Suprapubic skin (tissue), 4 donors: ENCODE measurements at regions not wholly inside any gene's neighbourhood (a gene's known extent, or its start where the extent isn't known, plus 50 kb on each side); places are given as distances from the start of the nearest gene placed in this dataset.

Experiments used
- DNase-seq, 2 donors: peaks; one replicate each; pipeline ENCODE4 v3.0.0-alpha.2; 2019; ENCODE audit warnings: low spot score in 2 of 2
- H3K27ac ChIP-seq: fragments of 200-600 bp; sonication (generic); one replicate; pipeline ENCODE4 v1.5.1; 2019
- H3K27me3 ChIP-seq: fragments of 200-600 bp; sonication (generic); one replicate; pipeline ENCODE4 v1.5.1; 2019
- H3K36me3 ChIP-seq: fragments of 200-600 bp; sonication (generic); one replicate; pipeline ENCODE4 v1.5.1; 2019
- H3K4me1 ChIP-seq: fragments of 200-600 bp; sonication (generic); one replicate; pipeline ENCODE4 v1.5.1; 2019
- H3K4me3 ChIP-seq: fragments of 200-600 bp; sonication (generic); one replicate; pipeline ENCODE4 v1.5.1; 2019; ENCODE audit warnings: mild to moderate bottlenecking
- H3K9me3 ChIP-seq: fragments of 200-600 bp; sonication (generic); one replicate; pipeline ENCODE4 v1.5.1; 2019
- EP300 ChIP-seq: sonication (generic); formaldehyde crosslinking; IDR thresholded peaks from one replicate; pipeline ENCODE4 v1.6.1; 2017; ENCODE audit warnings: antibody characterized with exemption
- POLR2A ChIP-seq, 2 donors: fragments of 450-650 bp; IDR thresholded peaks; one replicate each; pipeline ENCODE4 v1.6.1; 2017; ENCODE audit warnings: antibody characterized with exemption in 2 of 2, mild to moderate bottlenecking in 2 of 2, moderate library complexity in 2 of 2
- POLR2AphosphoS5 ChIP-seq, 3 donors: sonication (generic); formaldehyde crosslinking; IDR thresholded peaks; one replicate each; pipeline ENCODE4 v1.6.1; 2017; ENCODE audit warnings: antibody characterized with exemption in 3 of 3
- WGBS: methylation state at CpG from one replicate; pipeline ENCODE4 v1.1.5; 2018; 5-methylcytosine and 5-hydroxymethylcytosine counted together
- TF ChIP-seq, protein P1 (sequence below), 2 donors: fragments of 200-600 bp in 1 of 2; fragments of 450-650 bp in 1 of 2; sonication (generic) in 1 of 2; IDR thresholded peaks; one replicate each; pipeline ENCODE4 v1.5.1; 2016 to 2019; ENCODE audit warnings: antibody characterized with exemption in 2 of 2, mild to moderate bottlenecking in 1 of 2, moderate library complexity in 1 of 2

DNA sequence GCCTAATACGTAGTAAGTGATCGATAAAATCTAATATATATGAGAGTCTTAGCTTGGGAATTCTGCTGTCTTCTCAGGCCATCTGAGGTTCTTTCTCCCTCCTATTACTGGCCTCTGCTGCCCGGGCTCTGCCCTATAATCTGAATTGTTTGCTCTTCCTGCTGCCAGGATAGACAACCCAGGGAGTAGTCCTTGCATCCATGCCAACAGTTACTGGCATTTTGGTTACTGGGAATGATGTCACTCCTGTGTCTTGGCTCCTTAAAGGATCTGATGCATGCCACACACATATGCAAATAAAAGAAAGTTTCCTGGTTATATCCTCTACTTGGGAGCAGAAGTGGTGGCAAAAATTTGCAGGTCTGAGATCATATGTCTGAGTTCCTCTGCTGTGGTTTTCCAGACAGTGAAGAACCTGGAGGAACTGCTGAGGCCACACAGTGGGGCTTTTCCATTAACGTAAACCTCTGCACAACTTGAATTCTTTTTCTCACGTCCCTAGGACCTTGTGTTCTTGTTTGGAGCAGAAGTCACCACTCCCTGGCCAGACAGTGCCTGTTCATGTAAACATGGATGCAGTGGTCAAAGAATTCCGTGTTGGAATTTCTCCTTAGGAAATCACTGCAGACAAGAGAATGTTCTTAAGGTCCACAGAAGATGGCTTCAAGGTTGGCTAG, 320.6 kb upstream of the TBX3 start:
- Histone ChIP-seq H3K4me3 (no peak overlapping the region), H3K27ac (no peak overlapping the region), H3K36me3 (no peaks in the 10 kb centered on the region), H3K4me1 (no peaks in the 10 kb centered on the region), H3K9me3 (no peaks in the 10 kb centered on the region), H3K27me3 (peaks cover 3% of the 10 kb centered on the region)
- no peak for DNase-seq
- TF ChIP-seq POLR2AphosphoS5 (IDR thresholded peaks at IDR 0.05) (no peak), POLR2A (IDR thresholded peaks at IDR 0.05) (no peak)
- TF ChIP-seq, protein P1, sequence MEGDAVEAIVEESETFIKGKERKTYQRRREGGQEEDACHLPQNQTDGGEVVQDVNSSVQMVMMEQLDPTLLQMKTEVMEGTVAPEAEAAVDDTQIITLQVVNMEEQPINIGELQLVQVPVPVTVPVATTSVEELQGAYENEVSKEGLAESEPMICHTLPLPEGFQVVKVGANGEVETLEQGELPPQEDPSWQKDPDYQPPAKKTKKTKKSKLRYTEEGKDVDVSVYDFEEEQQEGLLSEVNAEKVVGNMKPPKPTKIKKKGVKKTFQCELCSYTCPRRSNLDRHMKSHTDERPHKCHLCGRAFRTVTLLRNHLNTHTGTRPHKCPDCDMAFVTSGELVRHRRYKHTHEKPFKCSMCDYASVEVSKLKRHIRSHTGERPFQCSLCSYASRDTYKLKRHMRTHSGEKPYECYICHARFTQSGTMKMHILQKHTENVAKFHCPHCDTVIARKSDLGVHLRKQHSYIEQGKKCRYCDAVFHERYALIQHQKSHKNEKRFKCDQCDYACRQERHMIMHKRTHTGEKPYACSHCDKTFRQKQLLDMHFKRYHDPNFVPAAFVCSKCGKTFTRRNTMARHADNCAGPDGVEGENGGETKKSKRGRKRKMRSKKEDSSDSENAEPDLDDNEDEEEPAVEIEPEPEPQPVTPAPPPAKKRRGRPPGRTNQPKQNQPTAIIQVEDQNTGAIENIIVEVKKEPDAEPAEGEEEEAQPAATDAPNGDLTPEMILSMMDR (IDR thresholded peaks at IDR 0.05) = no peak
- WGBS = 72% methylated on average over 6 of the region's 6 CpGs

DNA sequence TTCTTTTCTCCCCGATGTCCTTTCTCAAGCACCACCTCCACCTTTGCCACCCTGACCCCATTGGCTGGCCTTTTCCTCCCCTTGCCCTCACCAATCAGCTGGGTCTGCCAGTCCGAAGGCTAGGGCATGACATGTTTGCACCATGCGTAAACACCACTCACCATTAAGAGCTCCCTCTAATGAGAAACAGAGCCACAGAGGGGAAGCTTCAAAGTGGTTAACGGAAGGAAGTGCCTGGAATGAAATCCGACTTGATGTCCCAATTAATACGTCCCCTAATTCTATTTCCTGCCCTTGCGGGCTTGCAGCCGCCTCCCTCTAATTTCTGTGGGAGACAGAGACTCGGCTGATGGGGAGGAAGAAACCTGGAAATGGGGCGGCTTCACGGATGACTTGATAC, 318.5 kb upstream of the TBX3 start:
- WGBS = 48% methylated on average over 11 of the region's 11 CpGs
- Histone ChIP-seq H3K9me3 (no peaks in the 10 kb centered on the region), H3K4me3 (no peak overlapping the region), H3K36me3 (no peaks in the 10 kb centered on the region), H3K4me1 (no peaks in the 10 kb centered on the region), H3K27me3 (peaks cover 3% of the 10 kb centered on the region), H3K27ac (no peak overlapping the region)
- TF ChIP-seq POLR2A (IDR thresholded peaks at IDR 0.05) = no peak
- no peak for TF ChIP-seq EP300
- DNase-seq = no peak

DNA sequence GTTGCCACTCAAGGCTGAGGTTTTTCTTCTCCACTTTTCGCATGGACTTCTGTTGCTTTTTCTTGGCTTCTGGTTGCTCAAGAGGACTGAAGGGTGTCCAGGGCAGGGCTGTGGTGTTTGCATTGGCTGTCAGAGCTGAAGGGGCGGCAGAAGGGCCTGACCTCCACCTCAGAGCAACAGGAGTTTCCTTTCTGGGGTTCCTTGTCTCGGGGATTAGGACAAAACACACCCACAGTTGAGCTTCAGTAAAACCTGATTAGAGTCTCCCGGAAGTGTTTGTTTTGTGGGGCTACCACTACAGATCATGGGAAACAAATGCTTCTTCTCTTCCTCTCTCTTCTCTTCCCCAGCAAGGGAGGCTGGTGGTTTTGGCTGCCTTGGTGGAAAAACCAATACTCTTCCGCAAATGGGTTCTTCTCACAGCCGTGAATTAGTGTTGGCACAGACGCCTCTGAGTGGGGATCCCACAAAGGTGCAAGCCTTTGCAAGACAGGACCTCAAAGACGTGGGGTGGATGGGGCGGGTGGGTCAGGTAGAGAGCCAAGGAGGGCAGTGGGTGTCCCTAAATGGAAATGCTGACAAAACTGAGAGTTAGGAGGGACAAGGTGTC, 317.7 kb upstream of the TBX3 start:
- WGBS = 81% methylated on average over 9 of the region's 9 CpGs
- TF ChIP-seq POLR2A (IDR thresholded peaks at IDR 0.05) = no peak
- TF ChIP-seq, protein P1 (IDR thresholded peaks at IDR 0.05) = no peak
- H3K9me3 ChIP-seq = no peaks in the 10 kb centered on the region
- H3K4me3 ChIP-seq = no peak overlapping the region
- H3K27me3 ChIP-seq = peaks cover 3% of the 10 kb centered on the region
- no peaks in the 10 kb centered on the region for H3K36me3 ChIP-seq
- no peaks in the 10 kb centered on the region for H3K4me1 ChIP-seq
- H3K27ac ChIP-seq = no peak overlapping the region
- DNase-seq = no peak

DNA sequence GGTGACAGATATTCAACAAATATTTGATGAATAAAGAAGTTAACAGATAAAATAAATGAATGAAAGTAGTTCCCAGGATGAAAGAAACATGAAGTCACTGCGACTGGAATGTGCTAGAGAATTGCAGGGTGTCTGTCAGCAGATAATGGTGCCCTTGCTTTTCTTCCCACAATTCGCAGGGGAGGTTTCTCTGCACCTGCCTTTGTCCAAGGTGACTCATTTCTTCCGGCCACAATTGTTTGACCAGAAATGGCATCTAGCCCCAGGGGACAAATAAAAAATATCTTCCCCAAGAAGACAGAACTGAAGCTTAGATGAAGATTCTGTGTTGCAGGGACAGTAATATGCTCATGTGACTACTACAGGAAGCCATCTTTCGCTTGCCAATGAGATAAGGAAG, 316.1 kb upstream of the TBX3 start:
- Histone ChIP-seq H3K4me1 (no peaks in the 10 kb centered on the region), H3K9me3 (no peaks in the 10 kb centered on the region), H3K36me3 (no peaks in the 10 kb centered on the region), H3K27ac (no peak overlapping the region), H3K27me3 (peaks cover 3% of the 10 kb centered on the region), H3K4me3 (no peak overlapping the region)
- TF ChIP-seq POLR2A (IDR thresholded peaks at IDR 0.05) (no peak), EP300 (no peak), POLR2AphosphoS5 (IDR thresholded peaks at IDR 0.05) (no peak)
- TF ChIP-seq, protein P1 (IDR thresholded peaks at IDR 0.05) = no peak
- WGBS = 66% methylated on average over 4 of the region's 4 CpGs
- DNase-seq = no peak

DNA sequence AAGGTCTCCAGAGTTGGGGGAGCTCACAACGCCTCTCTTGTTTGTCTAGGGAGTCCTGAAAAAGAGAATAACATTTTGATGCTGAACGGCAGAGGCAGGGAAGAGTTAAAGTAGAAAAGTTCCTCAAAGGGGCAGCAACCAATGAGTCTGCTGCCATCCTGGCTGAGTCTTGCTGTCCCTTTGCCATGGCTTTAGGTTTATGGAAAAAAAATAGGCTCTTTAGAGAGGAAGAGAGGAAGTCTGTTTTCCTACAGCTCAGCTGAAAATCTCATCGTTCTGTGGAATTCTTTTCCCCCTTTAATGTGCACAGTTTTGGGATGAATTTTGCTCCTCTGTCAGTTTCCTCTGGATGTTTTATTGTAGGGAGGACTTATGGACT, 314.8 kb upstream of the TBX3 start:
- no peak for TF ChIP-seq POLR2A (IDR thresholded peaks at IDR 0.05)
- TF ChIP-seq POLR2AphosphoS5 (IDR thresholded peaks at IDR 0.05) = no peak
- TF ChIP-seq, protein P1 (IDR thresholded peaks at IDR 0.05) = no peak
- TF ChIP-seq EP300 = no peak
- Histone ChIP-seq H3K4me3 (no peak overlapping the region), H3K27ac (no peak overlapping the region), H3K9me3 (no peaks in the 10 kb centered on the region), H3K36me3 (no peaks in the 10 kb centered on the region), H3K27me3 (peaks cover 3% of the 10 kb centered on the region), H3K4me1 (no peaks in the 10 kb centered on the region)
- no peak for DNase-seq
- WGBS = 47% methylated on average over 3 of the region's 3 CpGs
